ENCODE measurements at regions not wholly inside any gene's neighbourhood (a gene's known extent, or its start where the extent isn't known, plus 50 kb on each side); places are given as distances from the start of the nearest gene placed in this dataset.

DNA sequence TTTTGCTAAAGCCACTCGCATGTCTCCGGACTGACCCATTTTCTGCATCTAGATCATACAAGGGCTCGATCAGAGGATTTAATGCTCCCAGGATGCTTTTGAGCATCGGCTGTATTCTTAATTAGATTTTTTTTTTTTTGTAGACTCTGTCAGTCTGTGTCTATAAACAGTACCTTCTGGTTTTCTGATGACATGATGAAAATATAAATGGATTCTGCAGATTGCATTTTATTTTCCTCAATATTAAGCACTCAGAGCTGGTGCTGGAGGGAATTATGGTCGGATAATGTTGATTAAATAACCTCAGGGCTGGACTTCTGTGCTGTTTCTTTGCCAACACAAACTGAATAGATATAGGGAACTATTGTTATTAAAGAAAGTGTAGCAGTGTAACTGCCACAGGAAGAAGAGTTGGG is 57.1 kb upstream of the LIMCH1 start:
- H3K4me1 Mint-ChIP-seq (ENCODE audit: low read depth): no peaks in the 10 kb centered on the region
- no peak overlapping the region for H3K4me3 Mint-ChIP-seq
- no peak overlapping the region for H3K27ac ChIP-seq (ENCODE audit: low read depth in 1 of 2, low read length in 2 of 2)
- no peaks in the 10 kb centered on the region for H3K9me3 ChIP-seq (ENCODE audit: control insufficient read depth in 1 of 2, insufficient read depth in 1 of 2, low read length in 2 of 2)
- ChIA-PET CTCF (no interaction called here), POLR2A (no interaction called here)
- ATAC-seq (ENCODE audit: poor library complexity) (no peak), DNase-seq (no peak)
- no peaks in the 10 kb centered on the region for H3K36me3 Mint-ChIP-seq (ENCODE audit: low read depth)
- no peak overlapping the region for H3K27ac Mint-ChIP-seq
- TF ChIP-seq, protein P1, sequence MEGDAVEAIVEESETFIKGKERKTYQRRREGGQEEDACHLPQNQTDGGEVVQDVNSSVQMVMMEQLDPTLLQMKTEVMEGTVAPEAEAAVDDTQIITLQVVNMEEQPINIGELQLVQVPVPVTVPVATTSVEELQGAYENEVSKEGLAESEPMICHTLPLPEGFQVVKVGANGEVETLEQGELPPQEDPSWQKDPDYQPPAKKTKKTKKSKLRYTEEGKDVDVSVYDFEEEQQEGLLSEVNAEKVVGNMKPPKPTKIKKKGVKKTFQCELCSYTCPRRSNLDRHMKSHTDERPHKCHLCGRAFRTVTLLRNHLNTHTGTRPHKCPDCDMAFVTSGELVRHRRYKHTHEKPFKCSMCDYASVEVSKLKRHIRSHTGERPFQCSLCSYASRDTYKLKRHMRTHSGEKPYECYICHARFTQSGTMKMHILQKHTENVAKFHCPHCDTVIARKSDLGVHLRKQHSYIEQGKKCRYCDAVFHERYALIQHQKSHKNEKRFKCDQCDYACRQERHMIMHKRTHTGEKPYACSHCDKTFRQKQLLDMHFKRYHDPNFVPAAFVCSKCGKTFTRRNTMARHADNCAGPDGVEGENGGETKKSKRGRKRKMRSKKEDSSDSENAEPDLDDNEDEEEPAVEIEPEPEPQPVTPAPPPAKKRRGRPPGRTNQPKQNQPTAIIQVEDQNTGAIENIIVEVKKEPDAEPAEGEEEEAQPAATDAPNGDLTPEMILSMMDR (IDR thresholded peaks at IDR 0.05): no peak
- H3K27me3 ChIP-seq (ENCODE audit: control insufficient read depth in 1 of 2, insufficient read depth in 2 of 2, low read length in 2 of 2): no peaks in the 10 kb centered on the region
- no peaks in the 10 kb centered on the region for H3K36me3 ChIP-seq (ENCODE audit: insufficient read depth, low read length)
- no peak overlapping the region for H3K4me3 ChIP-seq (ENCODE audit: low read length)
- H3K9me3 Mint-ChIP-seq: peaks cover 3% of the 10 kb centered on the region
- peaks cover 4% of the 10 kb centered on the region for H3K27me3 Mint-ChIP-seq
- H3K4me1 ChIP-seq (ENCODE audit: insufficient read depth, low read length): no peaks in the 10 kb centered on the region
- intact Hi-C loops (cut with DNase I, micrococcal nuclease): no loop called here

DNA sequence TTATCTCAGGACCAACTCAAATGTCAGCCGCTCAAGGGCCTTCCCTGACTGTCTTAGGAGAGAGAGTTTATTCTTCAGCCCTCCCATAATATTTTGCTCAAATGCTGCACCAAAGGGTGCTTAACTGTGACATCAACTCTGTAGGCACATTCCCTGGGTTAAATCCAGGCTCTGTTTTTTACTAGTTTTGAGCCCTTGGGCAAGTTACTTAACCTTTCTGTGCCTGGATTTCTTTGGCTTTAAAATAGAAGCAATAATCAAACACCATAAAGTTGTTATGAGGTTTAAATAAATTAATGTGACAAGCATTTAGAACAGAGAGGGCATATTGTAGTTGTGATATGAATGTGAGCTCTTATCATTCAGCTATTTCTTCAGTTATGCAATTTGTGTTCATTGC is 54.2 kb upstream of the LIMCH1 start:
- CTCF ChIA-PET: no interaction called here
- DNase-seq (no peak), ATAC-seq (ENCODE audit: poor library complexity) (no peak)
- Histone ChIP-seq H3K4me3 (ENCODE audit: low read length) (no peak overlapping the region), H3K4me1 (ENCODE audit: insufficient read depth, low read length) (no peaks in the 10 kb centered on the region), H3K27me3 (ENCODE audit: control insufficient read depth in 1 of 2, insufficient read depth in 2 of 2, low read length in 2 of 2) (no peaks in the 10 kb centered on the region), H3K36me3 (ENCODE audit: insufficient read depth, low read length) (no peaks in the 10 kb centered on the region), H3K27ac (ENCODE audit: low read depth in 1 of 2, low read length in 2 of 2) (no peak overlapping the region), H3K9me3 (ENCODE audit: control insufficient read depth in 1 of 2, insufficient read depth in 1 of 2, low read length in 2 of 2) (no peaks in the 10 kb centered on the region)
- POLR2A ChIA-PET: no interaction called here
- Mint-ChIP-seq H3K27ac (no peak overlapping the region), H3K36me3 (ENCODE audit: low read depth) (no peaks in the 10 kb centered on the region), H3K4me1 (ENCODE audit: low read depth) (no peaks in the 10 kb centered on the region), H3K27me3 (no peaks in the 10 kb centered on the region), H3K9me3 (no peaks in the 10 kb centered on the region), H3K4me3 (no peak overlapping the region)
- TF ChIP-seq, protein P1 (IDR thresholded peaks at IDR 0.05): no peak
- intact Hi-C loops (cut with DNase I, micrococcal nuclease): no loop called here

DNA sequence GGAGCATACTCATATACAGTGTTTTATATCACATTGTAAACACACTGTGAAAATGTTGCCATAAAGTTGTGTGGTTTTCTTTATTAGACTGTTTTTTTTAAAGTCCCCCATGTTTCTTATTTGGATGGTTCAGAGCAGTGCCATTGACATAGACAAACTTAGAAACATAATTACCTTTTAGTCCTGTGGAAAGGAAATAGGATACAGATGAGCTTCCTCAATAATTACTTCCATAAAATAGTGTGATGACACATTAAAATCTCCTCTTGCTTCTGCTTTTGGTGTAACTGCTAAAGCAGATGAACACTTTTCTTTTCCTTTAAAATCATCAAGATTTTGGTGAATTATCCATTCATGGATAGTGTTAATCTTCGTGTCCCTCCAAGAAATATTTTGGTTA is 52.9 kb upstream of the LIMCH1 start:
- TF ChIP-seq, protein P1 (IDR thresholded peaks at IDR 0.05): no peak
- intact Hi-C loops (cut with DNase I, micrococcal nuclease): no loop called here
- no peak overlapping the region for H3K27ac Mint-ChIP-seq

More for the DNA sequence above, 52.9 kb upstream of the LIMCH1 start:
- no peak overlapping the region for H3K4me3 Mint-ChIP-seq
- H3K4me1 Mint-ChIP-seq (ENCODE audit: low read depth): no peaks in the 10 kb centered on the region
- DNase-seq (no peak), ATAC-seq (ENCODE audit: poor library complexity) (no peak)
- no peaks in the 10 kb centered on the region for H3K9me3 Mint-ChIP-seq
- POLR2A ChIA-PET: no interaction called here
- H3K4me1 ChIP-seq (ENCODE audit: insufficient read depth, low read length): no peaks in the 10 kb centered on the region
- H3K4me3 ChIP-seq (ENCODE audit: low read length): no peak overlapping the region
- H3K27ac ChIP-seq (ENCODE audit: low read depth in 1 of 2, low read length in 2 of 2): no peak overlapping the region
- CTCF ChIA-PET: no interaction called here
- H3K27me3 Mint-ChIP-seq: no peaks in the 10 kb centered on the region
- H3K9me3 ChIP-seq (ENCODE audit: control insufficient read depth in 1 of 2, insufficient read depth in 1 of 2, low read length in 2 of 2): no peaks in the 10 kb centered on the region
- H3K36me3 ChIP-seq (ENCODE audit: insufficient read depth, low read length): no peaks in the 10 kb centered on the region
- no peaks in the 10 kb centered on the region for H3K27me3 ChIP-seq (ENCODE audit: control insufficient read depth in 1 of 2, insufficient read depth in 2 of 2, low read length in 2 of 2)
- H3K36me3 Mint-ChIP-seq (ENCODE audit: low read depth): no peaks in the 10 kb centered on the region
